GM23248 (cell line): ENCODE measurements at regions not wholly inside any gene's neighbourhood (a gene's known extent, or its start where the extent isn't known, plus 50 kb on each side); places are given as distances from the start of the nearest gene placed in this dataset.

Source experiments
- EZH2 ChIP-seq: fragments of 200-600 bp; sonication (generic); IDR thresholded peaks from 2 replicates; pipeline ENCODE4 v1.6.1; 2018; ENCODE audit warnings: antibody characterized with exemption, mild to moderate bottlenecking; ENCODE audit not compliant: insufficient read depth, poor library complexity, severe bottlenecking
- EZH2phosphoT487 ChIP-seq: fragments of 200-600 bp; sonication (generic); IDR thresholded peaks from 2 replicates; pipeline ENCODE4 v1.6.1; 2018; ENCODE audit warnings: antibody characterized with exemption, moderate library complexity, mild to moderate bottlenecking, low read depth; ENCODE audit not compliant: insufficient read depth

- TF ChIP-seq EZH2: no peak
- TF ChIP-seq EZH2phosphoT487: no peak
These were observed 209.0 kb upstream of the PLEKHG7 start for GRCh38 chr12:92493816-92494215.
